ENCODE measurements at regions not wholly inside any gene's neighbourhood (a gene's known extent, or its start where the extent isn't known, plus 50 kb on each side); places are given as distances from the start of the nearest gene placed in this dataset.

GRCh38 chr5:125115195-125115525 lies 368.7 kb upstream of the ZNF608 start:
- ATAC-seq (peak; percentile 77), DNase-seq (ENCODE audit: low spot score) (no peak)

- no peak for DNase-seq (ENCODE audit: low spot score)
- ATAC-seq: no peak
Observed at GRCh38 chr5:125117566-125117965, 371.1 kb upstream of the ZNF608 start.

GRCh38 chr5:125120012-125120411 lies 373.6 kb upstream of the ZNF608 start:
- no peak for ATAC-seq
- no peak for DNase-seq (ENCODE audit: low spot score)

DNA sequence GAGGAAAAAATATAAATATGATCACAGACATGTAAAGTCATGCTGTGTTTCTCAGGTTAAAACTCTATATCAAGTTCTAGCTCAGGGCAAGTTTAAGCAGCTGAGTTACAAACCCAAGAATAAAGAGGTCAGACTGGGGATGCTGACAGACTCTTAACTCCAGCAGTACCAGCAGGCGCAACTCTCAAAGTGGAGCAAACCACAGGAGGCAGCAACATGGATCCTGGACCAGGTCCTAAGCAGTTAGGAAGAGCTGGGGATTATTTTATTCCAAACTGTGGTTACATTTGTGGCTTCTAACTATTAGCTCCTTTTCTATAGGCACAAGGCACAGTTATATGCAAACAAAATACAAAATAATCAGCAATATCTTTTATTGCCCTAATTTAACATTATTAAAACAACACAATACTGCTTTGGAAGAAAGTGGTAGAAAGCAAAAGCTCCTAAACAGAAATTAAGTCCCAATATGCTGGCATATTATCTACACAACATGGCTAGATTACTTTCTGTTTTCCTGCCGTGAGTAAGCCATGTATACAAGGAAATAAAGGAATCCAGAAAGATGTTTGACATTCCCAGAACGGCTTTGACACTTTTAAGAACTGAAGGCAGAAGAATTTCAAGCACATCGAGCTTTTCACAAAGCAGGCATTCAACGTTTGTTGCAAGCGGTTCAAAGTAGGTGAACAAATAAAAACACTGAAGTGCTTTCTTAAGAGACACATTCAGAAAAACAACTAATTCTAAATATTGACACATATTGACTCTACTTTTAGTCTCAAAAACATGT lies 378.8 kb upstream of the ZNF608 start:
- DNase-seq (ENCODE audit: low spot score): no peak
- ATAC-seq: no peak

DNA sequence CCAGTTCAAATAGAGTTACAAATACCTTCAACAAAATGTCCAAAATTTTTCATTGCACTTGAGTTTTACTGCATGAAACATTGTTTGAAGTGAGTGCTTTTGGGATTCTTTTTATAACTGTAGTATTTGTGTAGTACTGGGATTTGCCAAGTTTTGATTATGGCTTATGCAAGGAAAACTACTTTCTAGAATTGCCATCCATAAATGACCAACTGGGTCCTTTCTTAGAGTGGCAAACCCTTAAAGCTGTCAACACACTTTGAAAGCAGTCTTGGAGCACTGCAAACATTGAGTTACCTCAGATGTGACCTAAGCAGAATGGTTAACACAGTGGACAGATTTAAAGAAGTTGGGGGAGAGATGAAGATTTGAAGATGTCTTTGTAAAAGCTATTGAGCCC lies 379.6 kb upstream of the ZNF608 start:
- DNase-seq (ENCODE audit: low spot score) (no peak), ATAC-seq (no peak)

- no peak for DNase-seq (ENCODE audit: low spot score)
- ATAC-seq: no peak
Observed at GRCh38 chr5:125129151-125129806, 382.8 kb upstream of the ZNF608 start.

GRCh38 chr5:125130591-125130990 lies 384.2 kb upstream of the ZNF608 start:
- ATAC-seq (no peak), DNase-seq (ENCODE audit: low spot score) (no peak)

- ATAC-seq: no peak
- DNase-seq (ENCODE audit: low spot score): no peak
Observed at GRCh38 chr5:125134216-125135081, 388.0 kb upstream of the ZNF608 start.

DNA sequence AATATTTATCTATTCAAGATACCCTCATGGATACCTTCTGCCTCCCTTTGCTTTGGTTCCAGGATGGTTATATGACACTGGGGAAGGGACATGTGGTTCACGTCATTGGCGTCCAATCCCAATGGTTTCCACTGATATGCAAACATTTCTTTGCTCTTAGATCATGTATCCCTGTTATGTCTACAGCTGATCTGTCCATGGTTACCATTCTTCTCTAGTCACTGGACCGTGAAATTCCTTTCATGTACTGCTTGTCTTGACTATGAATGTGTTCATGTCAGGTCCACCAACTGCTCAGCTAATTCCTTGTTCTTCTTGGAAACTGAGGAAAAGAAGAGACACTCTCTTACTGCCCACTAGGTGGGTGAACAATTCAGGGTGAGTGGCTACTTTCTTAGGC lies 391.1 kb upstream of the ZNF608 start:
- DNase-seq (ENCODE audit: low spot score) (no peak), ATAC-seq (no peak)

GRCh38 chr5:125138266-125138665 lies 391.8 kb upstream of the ZNF608 start:
- DNase-seq (ENCODE audit: low spot score) (no peak), ATAC-seq (no peak)

- ATAC-seq (no peak), DNase-seq (ENCODE audit: low spot score) (no peak)
Observed at GRCh38 chr5:125139590-125139989, 393.2 kb upstream of the ZNF608 start.

DNA sequence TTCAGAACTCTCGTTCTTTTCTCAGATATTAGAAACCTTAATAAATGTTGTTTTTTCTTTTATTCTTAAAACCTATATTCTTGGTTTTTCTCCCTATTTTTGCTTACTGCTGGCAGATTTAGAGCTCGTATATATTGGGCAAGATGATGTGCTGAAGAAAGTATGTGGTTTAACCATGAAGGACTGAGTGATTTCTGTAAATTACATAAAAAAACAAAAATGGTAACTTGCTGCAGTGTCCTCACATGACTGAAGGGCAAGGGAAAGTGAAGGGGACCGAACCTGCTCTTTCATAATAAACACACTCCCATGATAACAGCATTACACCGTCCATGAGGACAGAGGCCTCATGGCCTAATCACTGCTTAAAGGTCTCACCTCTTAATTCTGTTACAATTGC lies 393.8 kb upstream of the ZNF608 start:
- DNase-seq (ENCODE audit: low spot score): no peak

DNA sequence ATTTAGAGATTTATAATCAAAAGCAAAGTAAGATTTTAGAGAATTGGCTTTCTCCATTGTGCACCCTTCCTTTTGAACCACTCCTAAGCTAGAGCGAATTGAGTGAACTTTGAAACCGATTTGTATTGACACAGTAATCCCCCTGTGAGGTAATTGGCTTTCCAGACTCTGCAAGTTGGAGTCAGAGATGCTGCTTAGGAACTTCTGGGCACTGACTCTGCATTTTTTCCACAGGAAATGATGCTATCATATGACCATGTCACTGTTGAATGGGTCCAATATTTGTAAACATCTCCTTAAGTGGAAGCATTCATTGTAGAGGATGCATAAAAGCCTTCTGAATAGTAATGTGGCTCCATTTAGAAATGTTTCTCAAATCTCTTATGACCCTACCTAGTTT lies 394.4 kb upstream of the ZNF608 start:
- DNase-seq (ENCODE audit: low spot score) (no peak), ATAC-seq (no peak)

More for the DNA sequence above, 393.8 kb upstream of the ZNF608 start:
- ATAC-seq: no peak

DNA sequence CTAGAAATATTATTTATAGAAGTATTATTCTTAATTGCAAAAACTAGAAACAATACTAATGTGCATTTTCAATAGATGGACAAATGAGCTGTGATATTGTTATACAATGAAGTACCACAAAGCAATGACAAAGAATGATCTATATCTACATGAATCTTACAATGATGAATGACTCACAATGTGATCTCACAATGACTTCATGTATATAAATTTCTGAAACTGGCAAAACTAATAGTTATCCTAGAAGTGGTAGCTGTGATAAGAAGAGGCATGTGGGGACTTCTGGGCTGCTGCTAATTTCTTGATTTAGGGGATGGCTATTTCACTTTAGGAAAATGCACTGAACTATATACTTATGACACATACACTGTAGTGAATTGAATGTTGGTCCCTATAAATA lies 396.0 kb upstream of the ZNF608 start:
- DNase-seq (ENCODE audit: low spot score): no peak
- ATAC-seq: no peak

- ATAC-seq (no peak), DNase-seq (ENCODE audit: low spot score) (no peak)
Observed at GRCh38 chr5:125143011-125143410, 396.6 kb upstream of the ZNF608 start.

DNA sequence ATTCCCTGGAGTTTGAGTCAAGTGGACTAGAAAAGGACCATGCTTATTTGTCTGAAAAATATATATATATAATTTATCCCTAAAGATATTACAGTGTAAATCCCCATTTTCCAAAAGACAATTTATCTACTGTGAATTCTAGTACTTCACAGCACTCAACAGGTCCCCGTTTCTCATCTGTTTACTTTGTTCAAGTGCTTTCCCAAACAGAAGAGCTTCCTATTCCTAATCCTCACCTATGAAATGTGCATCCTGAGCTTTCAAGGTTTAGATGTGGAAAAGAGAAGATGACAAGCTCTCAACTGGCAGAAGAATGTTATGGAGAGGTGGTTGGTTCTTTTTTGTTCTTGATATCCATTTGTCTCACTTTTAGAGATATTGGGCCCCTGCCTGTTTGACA lies 401.6 kb upstream of the ZNF608 start:
- no peak for ATAC-seq
- DNase-seq (ENCODE audit: low spot score): no peak

- no peak for ATAC-seq
- DNase-seq (ENCODE audit: low spot score): no peak
Observed at GRCh38 chr5:125148706-125149105, 402.3 kb upstream of the ZNF608 start.

DNA sequence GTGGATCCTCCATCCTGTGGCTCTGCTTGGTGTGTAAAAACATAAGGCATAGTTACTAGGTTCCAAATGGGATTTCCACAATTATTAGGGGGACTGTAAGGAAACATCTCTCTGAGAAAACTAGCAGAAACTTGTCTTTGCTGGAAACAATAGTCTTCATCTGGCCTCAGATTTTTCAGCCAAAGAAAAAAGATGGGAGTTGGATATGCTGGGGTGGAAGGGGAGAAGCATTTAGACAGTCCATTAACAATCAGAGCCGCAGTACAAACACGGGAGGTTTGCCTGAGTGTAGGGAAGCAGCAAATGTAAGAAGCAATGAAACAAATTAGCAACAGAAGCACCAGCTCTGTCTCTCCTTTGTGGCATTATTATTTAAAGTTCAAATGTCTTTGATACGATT lies 402.7 kb upstream of the ZNF608 start:
- no peak for ATAC-seq

DNA sequence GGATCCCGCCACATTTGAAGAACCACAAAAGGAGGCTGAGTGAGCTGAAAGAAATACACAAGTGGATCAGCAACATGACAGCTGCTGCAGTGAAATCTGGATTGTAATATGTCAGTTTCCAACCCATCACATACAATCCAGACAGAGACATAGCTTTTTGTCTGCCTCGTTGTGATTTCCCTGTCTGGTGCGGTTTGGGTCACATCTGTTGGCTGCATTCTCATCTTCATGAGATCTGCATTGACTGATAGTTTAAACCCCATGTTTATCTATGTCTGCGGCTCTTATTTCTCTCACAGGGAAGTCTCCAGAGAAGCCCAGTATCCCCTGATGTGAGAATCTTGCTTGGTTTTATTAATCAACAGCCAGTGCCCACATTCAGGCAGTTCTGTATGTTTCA lies 403.1 kb upstream of the ZNF608 start:
- ATAC-seq (no peak), DNase-seq (ENCODE audit: low spot score) (no peak)

More for the DNA sequence above, 402.7 kb upstream of the ZNF608 start:
- DNase-seq (ENCODE audit: low spot score): no peak

DNA sequence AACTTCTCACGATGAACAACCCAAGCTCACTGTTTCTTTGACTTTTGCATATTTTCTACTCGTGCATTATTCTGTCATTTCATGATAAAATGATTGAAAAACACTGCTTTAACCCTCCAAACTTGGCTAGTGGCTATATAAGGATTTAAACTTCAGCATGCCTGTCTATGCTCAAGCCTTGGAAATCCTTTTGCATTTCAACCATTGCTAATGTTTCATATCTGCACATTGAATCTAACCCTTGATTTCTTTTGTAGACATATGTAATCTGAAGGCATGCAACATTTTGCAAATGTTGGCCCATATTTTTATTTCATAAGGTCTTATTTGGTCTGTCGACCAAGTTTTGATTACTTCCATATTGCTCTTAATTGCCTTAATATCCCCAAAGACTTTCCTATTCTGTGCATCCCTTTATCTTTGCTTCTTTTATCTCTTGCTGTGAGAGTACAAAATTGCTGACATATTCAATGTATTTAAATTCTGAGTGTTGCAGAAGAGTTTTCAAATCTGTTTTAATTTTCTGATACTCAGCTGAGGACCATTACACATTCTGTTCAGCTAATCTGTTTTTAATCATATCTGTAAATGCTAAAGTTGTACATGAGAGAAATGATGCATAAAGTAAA lies 403.7 kb upstream of the ZNF608 start:
- ATAC-seq: no peak

DNA sequence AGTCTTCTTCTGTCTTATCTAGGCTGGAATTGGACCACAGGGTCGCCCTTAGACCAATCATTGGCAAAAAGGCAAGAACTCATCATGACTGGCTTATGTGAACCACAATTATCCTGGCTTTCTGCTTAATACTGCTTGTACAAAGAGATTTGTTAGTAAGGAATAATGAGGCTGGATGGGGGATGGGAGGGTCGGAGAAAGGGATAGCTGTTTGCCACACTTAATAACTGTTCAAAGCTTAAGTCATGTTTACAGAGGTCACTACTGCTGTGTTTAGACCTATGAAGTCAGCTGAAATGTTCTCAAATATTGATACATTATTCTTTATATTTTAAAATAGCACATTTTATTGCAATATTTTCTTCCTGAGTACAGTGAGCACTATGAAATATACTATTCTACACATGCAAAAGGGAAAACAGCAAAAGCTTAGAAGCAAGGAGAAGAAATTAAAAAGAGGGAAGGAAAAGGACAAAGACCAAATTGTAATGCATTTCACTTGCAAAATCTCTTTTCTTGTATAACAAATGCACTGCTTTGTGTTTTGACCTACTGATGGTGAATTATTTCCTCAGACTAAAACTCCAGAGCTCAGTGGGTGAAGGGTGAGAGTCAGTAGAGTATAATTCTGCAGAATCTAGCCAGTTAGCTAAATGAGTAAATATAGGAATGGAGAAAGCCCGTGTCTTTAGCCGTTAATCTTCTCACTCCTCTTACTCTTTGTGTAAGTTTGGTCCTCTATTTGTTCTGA lies 404.9 kb upstream of the ZNF608 start:
- no peak for DNase-seq (ENCODE audit: low spot score)
- no peak for ATAC-seq

More for the DNA sequence above, 403.7 kb upstream of the ZNF608 start:
- DNase-seq (ENCODE audit: low spot score): no peak

Data from left lobe of liver (tissue), 2 donors.